ENCODE measurements at regions not wholly inside any gene's neighbourhood (a gene's known extent, or its start where the extent isn't known, plus 50 kb on each side); places are given as distances from the start of the nearest gene placed in this dataset.

DNA sequence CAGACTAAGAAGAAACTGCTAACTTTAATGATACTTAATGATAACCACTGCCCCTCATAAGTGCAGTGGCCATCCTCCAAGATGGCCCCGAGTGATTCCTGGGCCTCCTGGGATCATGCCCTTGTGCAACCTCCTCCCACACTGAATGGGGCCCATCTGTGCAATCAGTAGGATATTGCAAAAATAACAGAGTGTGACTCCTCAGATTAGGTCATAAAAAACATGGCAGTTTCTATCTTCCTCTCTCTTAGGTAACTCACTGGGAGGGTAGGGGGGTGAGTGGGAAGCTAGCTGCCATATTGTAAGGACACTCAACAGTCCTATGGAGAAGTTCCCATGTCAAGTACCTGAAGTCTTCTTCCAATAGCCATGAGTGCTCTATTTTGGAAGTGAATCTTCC lies 173.0 kb downstream of the SHQ1 start:
- TF ChIP-seq, protein P1, sequence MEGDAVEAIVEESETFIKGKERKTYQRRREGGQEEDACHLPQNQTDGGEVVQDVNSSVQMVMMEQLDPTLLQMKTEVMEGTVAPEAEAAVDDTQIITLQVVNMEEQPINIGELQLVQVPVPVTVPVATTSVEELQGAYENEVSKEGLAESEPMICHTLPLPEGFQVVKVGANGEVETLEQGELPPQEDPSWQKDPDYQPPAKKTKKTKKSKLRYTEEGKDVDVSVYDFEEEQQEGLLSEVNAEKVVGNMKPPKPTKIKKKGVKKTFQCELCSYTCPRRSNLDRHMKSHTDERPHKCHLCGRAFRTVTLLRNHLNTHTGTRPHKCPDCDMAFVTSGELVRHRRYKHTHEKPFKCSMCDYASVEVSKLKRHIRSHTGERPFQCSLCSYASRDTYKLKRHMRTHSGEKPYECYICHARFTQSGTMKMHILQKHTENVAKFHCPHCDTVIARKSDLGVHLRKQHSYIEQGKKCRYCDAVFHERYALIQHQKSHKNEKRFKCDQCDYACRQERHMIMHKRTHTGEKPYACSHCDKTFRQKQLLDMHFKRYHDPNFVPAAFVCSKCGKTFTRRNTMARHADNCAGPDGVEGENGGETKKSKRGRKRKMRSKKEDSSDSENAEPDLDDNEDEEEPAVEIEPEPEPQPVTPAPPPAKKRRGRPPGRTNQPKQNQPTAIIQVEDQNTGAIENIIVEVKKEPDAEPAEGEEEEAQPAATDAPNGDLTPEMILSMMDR (IDR thresholded peaks at IDR 0.05 in 4 of 5, conservative IDR thresholded peaks at IDR 0.05 in 1 of 5), result no peak
- no peak for TF ChIP-seq POLR2A (IDR thresholded peaks at IDR 0.05)

All from gastrocnemius medialis (tissue), 4 donors.